ENCODE measurements at regions not wholly inside any gene's neighbourhood (a gene's known extent, or its start where the extent isn't known, plus 50 kb on each side); places are given as distances from the start of the nearest gene placed in this dataset.

- no peak for DNase-seq
Measured at GRCh38 chr1:119298687-119299303, 69.8 kb upstream of the HAO2 start.

DNA sequence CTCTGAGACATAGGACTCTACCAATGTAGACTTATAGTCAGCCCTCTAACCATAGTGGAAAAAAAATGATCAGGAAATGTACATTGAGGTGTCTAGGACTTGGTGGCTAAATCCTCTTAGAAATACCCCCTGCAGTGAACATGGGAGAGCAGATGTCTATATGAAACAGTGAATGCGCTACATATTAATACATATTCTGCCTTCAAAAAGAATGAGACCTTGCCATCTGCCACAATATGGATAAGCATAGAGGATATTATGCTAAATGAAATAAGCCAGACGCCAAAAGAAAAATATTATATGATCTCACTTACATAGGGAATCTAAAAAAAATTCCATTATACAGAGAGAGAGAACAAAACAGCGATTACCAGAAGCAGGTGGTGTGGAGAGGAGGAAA, 66.6 kb upstream of the HAO2 start:
- DNase-seq: no peak

- no peak for DNase-seq
Measured at GRCh38 chr1:119308130-119308700, 60.4 kb upstream of the HAO2 start.

GRCh38 chr1:119308806-119309205, 59.8 kb upstream of the HAO2 start:
- no peak for DNase-seq

GRCh38 chr1:119310301-119310700, 58.3 kb upstream of the HAO2 start:
- no peak for DNase-seq

DNA sequence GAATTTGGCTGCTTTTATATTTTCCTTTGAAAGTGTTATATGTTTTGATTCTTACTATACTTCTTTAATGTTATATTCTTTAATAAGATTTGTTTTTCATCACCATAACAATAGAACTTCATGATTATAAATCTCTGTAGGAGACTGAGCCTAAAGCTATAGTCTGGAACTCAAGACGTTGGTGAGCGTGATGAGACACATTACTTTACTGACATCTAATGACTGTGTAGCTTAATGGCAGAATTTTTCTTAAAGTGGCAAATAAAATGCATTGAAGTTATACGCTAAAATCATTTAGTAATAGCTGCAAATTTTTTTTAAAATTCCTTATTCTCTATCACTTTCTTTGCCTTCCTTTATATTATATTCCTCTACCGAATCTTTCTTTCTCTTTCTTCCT, 56.1 kb upstream of the HAO2 start:
- no peak for DNase-seq

DNA sequence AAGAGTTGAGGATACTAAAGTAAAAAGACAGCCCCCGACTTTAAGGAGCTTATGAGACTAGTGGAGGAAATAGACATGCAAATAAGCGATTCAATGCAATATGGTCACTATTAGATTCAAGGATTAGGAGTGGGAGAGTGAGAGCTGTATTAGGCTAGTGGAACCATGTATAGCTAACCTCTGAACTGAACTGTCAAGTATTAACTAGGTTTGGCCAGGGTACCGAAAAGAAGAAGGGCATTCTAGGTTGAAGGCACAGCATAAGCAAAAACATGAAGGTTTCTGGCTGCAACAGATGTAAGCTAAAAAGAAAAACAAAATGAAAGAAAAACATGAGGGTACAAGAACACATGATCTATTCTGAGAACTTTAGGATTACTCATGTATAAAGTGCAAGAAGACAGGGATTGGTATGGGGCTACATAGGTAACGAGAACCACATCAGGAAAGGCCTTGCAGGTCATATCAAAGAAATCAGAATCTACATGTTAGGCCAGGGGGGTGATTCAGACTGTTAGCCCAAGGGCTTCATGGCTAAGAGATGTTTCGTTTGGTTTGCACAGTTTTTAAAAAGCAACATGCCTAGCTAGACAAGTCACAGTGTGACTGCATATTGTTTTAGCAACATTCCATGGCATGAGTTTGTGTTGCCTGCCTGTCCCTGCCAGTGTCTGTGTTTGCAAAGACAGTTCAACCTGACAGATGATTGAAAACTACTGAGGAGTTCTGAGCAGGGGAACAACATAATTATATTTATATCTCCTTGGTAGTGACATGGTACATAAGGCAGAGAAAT, 54.4 kb upstream of the HAO2 start:
- no peak for DNase-seq

GRCh38 chr1:119316870-119317416, 51.6 kb upstream of the HAO2 start:
- DNase-seq: no peak

DNA sequence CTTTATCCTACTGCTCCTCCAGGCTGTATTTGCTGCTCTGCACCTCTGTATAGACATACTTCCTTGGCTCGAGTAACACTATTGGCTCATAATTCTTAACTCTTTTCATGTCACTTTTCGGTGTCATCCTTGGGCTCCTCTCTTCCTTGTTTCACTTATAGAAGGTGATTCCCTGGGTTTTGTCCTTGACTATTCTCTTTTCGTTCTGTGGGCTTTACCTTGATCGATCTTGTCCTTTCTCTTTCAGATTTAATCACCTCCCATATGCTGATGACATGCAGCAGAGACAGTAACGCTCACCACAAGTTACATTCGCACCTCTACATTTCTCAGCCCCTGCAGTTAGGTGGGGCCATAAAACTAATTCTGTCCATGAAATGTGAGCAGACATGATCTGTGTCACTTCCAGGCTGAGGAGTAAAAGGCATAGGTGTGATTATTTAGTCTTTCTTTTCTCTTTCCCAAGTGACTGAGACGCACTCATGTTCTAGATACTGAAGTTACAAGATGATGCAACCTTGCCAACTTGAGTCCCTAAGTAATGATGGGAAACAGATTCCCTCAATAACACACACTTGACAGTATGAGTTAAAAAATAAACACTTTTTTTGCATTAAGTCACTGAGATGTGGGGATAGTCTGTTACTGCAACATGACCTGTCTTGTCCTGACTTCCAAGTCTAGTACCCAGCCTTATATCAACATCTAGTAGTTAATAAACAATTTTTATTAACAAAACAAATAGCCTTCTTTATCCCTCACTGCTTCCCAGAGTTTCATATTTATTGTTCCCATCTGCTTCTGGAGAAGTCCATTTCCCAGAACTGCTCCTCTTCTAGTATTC, 49.9 kb upstream of the HAO2 start:
- no peak for DNase-seq

All from nucleus accumbens (tissue), 56 donors.